HG03064 (cell line): ENCODE measurements at regions not wholly inside any gene's neighbourhood (a gene's known extent, or its start where the extent isn't known, plus 50 kb on each side); places are given as distances from the start of the nearest gene placed in this dataset.
"Not testable (repeated sequence)": the region's sequence is repeated elsewhere in the genome, so short reads cannot be mapped to it uniquely, and the experiment has no call there.

Source experiments
- ATAC-seq: cut with Tn5 transposase; IDR thresholded peaks from one replicate; pipeline ENCODE4 v1.9.1; 2021; ENCODE audit warnings: low read depth; ENCODE audit not compliant: unreplicated experiment

- ATAC-seq, result no peak
These were observed 227.2 kb downstream of the SLCO4C1 start for GRCh38 chr5:102068870-102069269.

GRCh38 chr5:102049517-102049916, 246.6 kb downstream of the SLCO4C1 start:
- ATAC-seq, result no peak

GRCh38 chr5:102048940-102049339, 247.1 kb downstream of the SLCO4C1 start:
- no peak for ATAC-seq

GRCh38 chr5:102047073-102047472, 249.0 kb downstream of the SLCO4C1 start:
- not testable (repeated sequence) for ATAC-seq

GRCh38 chr5:102040326-102040725, 255.8 kb downstream of the SLCO4C1 start:
- no peak for ATAC-seq

GRCh38 chr5:102036927-102037326, 259.2 kb downstream of the SLCO4C1 start:
- ATAC-seq, result no peak

- ATAC-seq, result no peak
These were observed 264.4 kb downstream of the SLCO4C1 start for GRCh38 chr5:102031711-102032110.

GRCh38 chr5:102018690-102019089, 277.4 kb downstream of the SLCO4C1 start:
- ATAC-seq, result no peak

GRCh38 chr5:102018279-102018678, 277.8 kb downstream of the SLCO4C1 start:
- ATAC-seq, result no peak

- no peak for ATAC-seq
These were observed 281.7 kb downstream of the SLCO4C1 start for GRCh38 chr5:102014371-102014770.

- no peak for ATAC-seq
These were observed 285.4 kb downstream of the SLCO4C1 start for GRCh38 chr5:102010644-102011043.

- no peak for ATAC-seq
These were observed 298.8 kb downstream of the SLCO4C1 start for GRCh38 chr5:101997235-101997634.

GRCh38 chr5:101995585-101995984, 300.5 kb downstream of the SLCO4C1 start:
- ATAC-seq, result no peak

GRCh38 chr5:101991486-101991885, 304.6 kb downstream of the SLCO4C1 start:
- ATAC-seq, result no peak

GRCh38 chr5:101989659-101990058, 306.4 kb downstream of the SLCO4C1 start:
- no peak for ATAC-seq

GRCh38 chr5:101977729-101978345, 318.2 kb downstream of the SLCO4C1 start:
- peak; percentile 79 for ATAC-seq

- ATAC-seq, result no peak
These were observed 319.2 kb downstream of the SLCO4C1 start for GRCh38 chr5:101976933-101977332.

- no peak for ATAC-seq
These were observed 326.3 kb downstream of the SLCO4C1 start for GRCh38 chr5:101969742-101970141.

- ATAC-seq, result no peak
These were observed 329.6 kb downstream of the SLCO4C1 start for GRCh38 chr5:101966476-101966875.

GRCh38 chr5:101955891-101956290, 340.2 kb downstream of the SLCO4C1 start:
- ATAC-seq, result no peak

GRCh38 chr5:101950019-101950418, 346.1 kb downstream of the SLCO4C1 start:
- no peak for ATAC-seq

- no peak for ATAC-seq
These were observed 347.5 kb downstream of the SLCO4C1 start for GRCh38 chr5:101948615-101949014.

GRCh38 chr5:101943784-101944183, 352.3 kb downstream of the SLCO4C1 start:
- ATAC-seq, result no peak
